KMS-11 (cell line): ENCODE measurements at regions not wholly inside any gene's neighbourhood (a gene's known extent, or its start where the extent isn't known, plus 50 kb on each side); places are given as distances from the start of the nearest gene placed in this dataset.
"Not testable (repeated sequence)": the region's sequence is repeated elsewhere in the genome, so short reads cannot be mapped to it uniquely, and the experiment has no call there.

Source experiments
- H2AFZ ChIP-seq: fragments of 200-600 bp; sonication (generic); 2 replicates; pipeline ENCODE4 v1.6.1; 2016; ENCODE audit warnings: antibody characterized with exemption, mixed run types, low read depth
- H3K27ac ChIP-seq: fragments of 200-600 bp; sonication (generic); 2 replicates; pipeline ENCODE4 v1.6.1; 2016; ENCODE audit warnings: mild to moderate bottlenecking, mixed run types
- H3K27me3 ChIP-seq: fragments of 200-600 bp; sonication (generic); 2 replicates; pipeline ENCODE4 v1.6.1; 2017; ENCODE audit warnings: mild to moderate bottlenecking, low read depth, mixed run types, moderate library complexity; ENCODE audit not compliant: insufficient read depth
- H3K36me3 ChIP-seq: fragments of 200-600 bp; sonication (generic); 2 replicates; pipeline ENCODE4 v1.6.1; 2017; ENCODE audit warnings: mild to moderate bottlenecking, mixed run types; ENCODE audit not compliant: insufficient read depth
- H3K4me1 ChIP-seq: fragments of 200-600 bp; sonication (generic); 2 replicates; pipeline ENCODE4 v1.6.1; 2016; ENCODE audit warnings: mild to moderate bottlenecking, low read depth, mixed run types; ENCODE audit not compliant: poor library complexity, severe bottlenecking
- H3K4me2 ChIP-seq: fragments of 200-600 bp; sonication (generic); 2 replicates; pipeline ENCODE4 v1.7.0; 2016; ENCODE audit warnings: mild to moderate bottlenecking, mixed run types
- H3K4me3 ChIP-seq: fragments of 200-600 bp; sonication (generic); IDR thresholded peaks from 2 replicates; pipeline ENCODE4 v1.6.1; 2017; ENCODE audit warnings: low read depth, low read length, mixed read lengths; ENCODE audit not compliant: insufficient read depth
- H3K79me2 ChIP-seq: fragments of 200-600 bp; sonication (generic); 2 replicates; pipeline ENCODE4 v1.6.1; 2016; ENCODE audit warnings: low read depth, mixed run types; ENCODE audit not compliant: insufficient read depth
- H3K9ac ChIP-seq: fragments of 200-600 bp; sonication (generic); 2 replicates; pipeline ENCODE4 v1.6.1; 2016; ENCODE audit warnings: mild to moderate bottlenecking, mixed run types
- H4K20me1 ChIP-seq: fragments of 200-600 bp; sonication (generic); 2 replicates; pipeline ENCODE4 v1.6.1; 2016; ENCODE audit warnings: mild to moderate bottlenecking, mixed run types; ENCODE audit not compliant: insufficient read depth

DNA sequence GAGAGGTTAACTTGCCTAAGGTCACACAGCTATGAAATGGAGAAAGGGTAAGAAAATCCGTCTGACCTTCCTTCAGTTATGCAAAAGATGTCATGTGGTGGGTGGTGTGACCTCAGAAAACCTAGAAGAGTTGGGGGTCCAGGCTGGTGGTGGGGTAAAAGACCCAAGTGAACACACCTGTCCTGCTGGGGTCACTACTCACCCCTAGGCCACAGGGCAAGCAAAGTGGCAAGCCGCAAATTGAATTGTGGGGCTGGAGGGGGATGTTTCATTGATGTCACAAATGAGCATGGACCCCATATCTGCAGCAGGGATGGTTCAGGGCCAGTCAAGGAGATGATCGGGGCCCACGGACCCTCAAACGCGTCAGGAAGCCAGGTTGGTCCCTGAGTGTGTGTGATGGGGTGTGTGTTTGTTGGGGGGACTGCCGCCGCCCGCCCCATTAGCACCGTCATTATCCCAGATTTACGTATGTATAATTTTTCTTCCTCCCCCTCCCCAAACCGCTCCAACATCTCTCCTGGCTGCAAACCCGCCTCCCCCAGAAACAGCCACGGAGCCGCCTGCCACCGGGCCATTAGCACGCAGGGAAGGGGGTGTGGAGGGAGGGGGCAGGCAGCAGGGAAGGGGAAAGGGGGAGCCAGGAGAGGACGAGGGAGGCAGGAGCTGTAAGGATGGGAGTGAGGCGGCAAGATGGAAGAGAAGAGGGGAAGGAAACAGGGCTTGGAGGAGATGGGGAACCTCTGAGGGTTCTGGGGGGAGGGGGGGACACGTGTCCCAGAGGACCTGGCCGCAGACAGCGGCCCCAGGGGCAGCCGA, 157.4 kb downstream of the CRLF3 start:
- H3K36me3 ChIP-seq, H3K4me2 ChIP-seq, H2AFZ ChIP-seq, H3K27ac ChIP-seq, H3K79me2 ChIP-seq, H3K27me3 ChIP-seq, H4K20me1 ChIP-seq, H3K9ac ChIP-seq, H3K4me1 ChIP-seq, H3K4me3 ChIP-seq: not testable (repeated sequence)

DNA sequence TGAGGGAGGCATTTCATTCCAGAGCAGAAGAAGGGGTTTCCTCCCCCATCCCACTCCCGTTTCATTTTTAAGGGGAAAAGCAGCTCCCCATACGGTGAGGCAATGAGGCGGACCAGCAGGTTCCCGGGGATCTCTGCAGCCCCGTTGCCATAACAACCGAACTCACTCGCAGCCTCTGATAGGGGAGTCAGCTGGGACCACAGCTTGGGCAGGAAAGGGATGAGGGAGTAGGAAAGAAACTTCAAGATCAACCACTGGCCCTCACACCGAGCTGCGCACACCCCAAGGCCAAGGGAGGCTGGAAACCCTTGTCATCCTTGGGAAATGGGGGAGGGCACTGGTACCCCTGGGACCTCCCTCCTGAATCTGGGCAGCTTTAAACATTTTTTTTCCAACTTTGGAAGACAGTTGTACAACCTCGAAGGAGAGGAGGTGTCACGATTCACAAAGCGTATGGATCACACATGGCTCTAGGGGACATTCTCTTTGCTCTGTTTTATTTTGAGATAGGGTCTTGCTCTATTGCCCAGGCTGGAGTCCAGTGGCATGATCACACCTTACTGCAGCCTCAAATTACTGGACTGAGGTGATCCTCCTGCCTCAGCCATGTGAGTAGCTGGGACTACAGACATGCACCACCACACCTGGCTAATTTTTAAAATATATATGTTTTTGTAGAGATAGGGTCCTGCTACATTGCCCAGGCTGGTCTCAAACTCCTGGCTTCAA, 160.6 kb downstream of the CRLF3 start:
- H3K27me3 ChIP-seq, H3K4me3 ChIP-seq, H3K4me1 ChIP-seq, H3K9ac ChIP-seq, H3K27ac ChIP-seq, H4K20me1 ChIP-seq, H3K36me3 ChIP-seq, H2AFZ ChIP-seq, H3K4me2 ChIP-seq, H3K79me2 ChIP-seq: not testable (repeated sequence)

DNA sequence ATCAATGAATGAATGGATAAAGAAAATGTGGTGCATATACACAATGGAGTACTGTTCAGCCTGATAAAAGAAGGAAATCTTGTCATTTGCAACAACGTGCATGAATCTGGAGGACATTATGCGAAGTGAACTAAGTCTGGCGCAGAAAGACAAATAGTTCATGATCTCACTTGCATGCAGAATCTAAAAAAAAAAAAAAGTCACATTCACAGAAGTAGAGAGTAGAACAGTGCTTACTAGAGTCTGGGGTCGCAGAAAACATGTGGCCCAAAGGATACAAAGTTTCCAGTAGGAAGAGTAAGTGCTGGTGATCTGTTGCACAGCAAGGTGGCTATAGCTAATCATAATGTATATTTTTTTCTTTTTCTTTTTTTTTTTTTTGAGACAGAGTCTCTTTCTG, 167.3 kb downstream of the CRLF3 start:
- not testable (repeated sequence) for H3K27ac ChIP-seq, H3K36me3 ChIP-seq, H3K27me3 ChIP-seq, H3K4me1 ChIP-seq, H4K20me1 ChIP-seq, H3K4me2 ChIP-seq, H3K79me2 ChIP-seq, H3K9ac ChIP-seq, H3K4me3 ChIP-seq, H2AFZ ChIP-seq

DNA sequence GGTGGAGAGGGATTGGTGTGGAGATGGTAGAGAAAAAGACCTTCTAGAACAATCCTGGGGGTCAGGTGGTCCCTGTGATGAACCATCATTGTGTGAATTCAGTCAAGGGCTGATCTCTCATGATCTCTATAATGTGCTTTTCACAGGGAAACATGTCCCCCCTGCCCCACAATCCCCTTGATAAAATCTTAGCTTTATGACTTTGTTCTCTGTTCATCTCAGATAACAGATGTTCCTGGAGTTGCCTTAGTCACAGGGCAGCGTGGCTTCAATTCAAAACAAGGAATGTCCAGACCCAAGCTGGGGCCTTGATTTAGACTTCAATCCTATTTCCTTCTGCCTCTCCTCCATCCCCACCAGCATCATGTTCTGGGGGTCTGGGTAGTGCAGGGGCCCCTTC, 171.5 kb downstream of the CRLF3 start:
- not testable (repeated sequence) for H3K36me3 ChIP-seq, H3K27me3 ChIP-seq, H3K4me1 ChIP-seq, H2AFZ ChIP-seq, H3K4me3 ChIP-seq, H3K27ac ChIP-seq, H3K4me2 ChIP-seq, H4K20me1 ChIP-seq, H3K9ac ChIP-seq, H3K79me2 ChIP-seq

DNA sequence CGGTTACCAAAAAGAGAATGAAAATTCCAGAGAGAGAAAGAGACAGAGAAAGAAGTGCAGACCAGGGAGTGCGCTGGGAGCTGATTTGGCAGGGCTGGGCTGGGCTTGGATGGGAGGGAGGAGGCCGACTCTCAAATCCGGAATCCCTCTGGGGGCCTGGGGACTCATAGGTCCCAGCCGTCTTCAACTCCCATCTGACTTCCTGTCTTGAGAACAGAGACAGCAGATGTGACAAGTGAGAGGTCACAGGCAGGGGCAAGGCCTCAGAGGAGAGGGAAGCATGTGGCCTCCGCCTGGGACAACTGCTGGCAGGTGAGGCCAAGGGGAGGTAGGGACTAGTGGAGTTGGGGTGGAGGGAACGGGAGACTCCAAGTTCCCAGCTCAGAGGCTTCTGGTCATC, 172.9 kb downstream of the GOSR1 start:
- H3K79me2 ChIP-seq, H2AFZ ChIP-seq, H3K4me1 ChIP-seq, H3K27ac ChIP-seq, H3K4me2 ChIP-seq, H3K9ac ChIP-seq, H4K20me1 ChIP-seq, H3K4me3 ChIP-seq, H3K36me3 ChIP-seq, H3K27me3 ChIP-seq: not testable (repeated sequence)

DNA sequence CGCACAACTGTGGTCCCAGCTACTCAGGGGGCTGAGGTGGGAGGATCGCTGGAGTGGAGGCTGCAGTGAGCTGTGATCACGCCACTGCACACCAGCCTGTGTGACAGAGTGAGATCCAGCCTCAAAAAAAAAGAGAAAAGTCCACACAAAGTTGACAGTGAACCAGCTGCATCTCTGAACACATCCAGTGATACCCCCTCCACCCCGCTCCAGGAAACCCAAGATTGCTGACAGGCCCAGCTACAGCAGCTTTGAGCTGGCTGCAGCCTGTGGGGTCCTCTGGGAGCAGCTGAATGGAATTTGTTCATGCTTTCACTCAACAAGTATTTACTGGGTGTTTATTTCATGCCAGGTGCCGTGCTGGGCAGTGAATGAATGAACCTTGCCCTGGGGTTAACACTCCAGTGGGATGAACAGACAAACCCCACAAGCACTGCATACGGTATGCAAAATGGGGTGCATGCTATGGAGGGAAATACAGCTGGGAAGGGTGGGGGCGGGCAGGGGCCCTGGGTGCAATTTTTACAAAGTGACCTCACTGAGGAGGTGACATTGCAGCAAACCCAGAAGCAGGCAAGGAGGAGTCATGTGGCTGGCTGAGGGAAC, 170.9 kb downstream of the GOSR1 start:
- not testable (repeated sequence) for H3K36me3 ChIP-seq, H3K27ac ChIP-seq, H4K20me1 ChIP-seq, H3K4me1 ChIP-seq, H3K4me2 ChIP-seq, H3K9ac ChIP-seq, H2AFZ ChIP-seq, H3K79me2 ChIP-seq, H3K4me3 ChIP-seq, H3K27me3 ChIP-seq

DNA sequence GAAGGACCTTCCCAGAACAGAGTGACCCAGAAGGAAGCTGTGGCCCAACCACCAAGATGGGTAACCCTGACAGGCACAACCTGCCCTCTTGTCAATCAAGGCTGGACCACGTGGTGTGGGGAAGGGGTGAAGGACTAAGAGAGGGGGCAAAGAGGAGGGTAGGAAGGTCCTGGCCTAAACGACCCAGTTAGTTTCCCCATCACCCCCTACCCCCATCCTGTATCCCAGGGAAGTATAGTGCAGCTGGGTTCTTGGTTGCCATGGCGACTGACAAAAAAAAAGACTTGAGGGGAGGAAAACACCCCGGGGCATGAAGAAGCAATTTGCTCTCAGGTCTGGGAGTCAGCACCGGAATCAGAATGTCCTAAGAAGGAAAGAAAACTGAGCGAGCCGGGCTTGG, 168.7 kb downstream of the GOSR1 start:
- not testable (repeated sequence) for H3K4me1 ChIP-seq, H3K27me3 ChIP-seq, H3K9ac ChIP-seq, H3K79me2 ChIP-seq, H3K4me3 ChIP-seq, H3K4me2 ChIP-seq, H4K20me1 ChIP-seq, H3K27ac ChIP-seq, H2AFZ ChIP-seq, H3K36me3 ChIP-seq

DNA sequence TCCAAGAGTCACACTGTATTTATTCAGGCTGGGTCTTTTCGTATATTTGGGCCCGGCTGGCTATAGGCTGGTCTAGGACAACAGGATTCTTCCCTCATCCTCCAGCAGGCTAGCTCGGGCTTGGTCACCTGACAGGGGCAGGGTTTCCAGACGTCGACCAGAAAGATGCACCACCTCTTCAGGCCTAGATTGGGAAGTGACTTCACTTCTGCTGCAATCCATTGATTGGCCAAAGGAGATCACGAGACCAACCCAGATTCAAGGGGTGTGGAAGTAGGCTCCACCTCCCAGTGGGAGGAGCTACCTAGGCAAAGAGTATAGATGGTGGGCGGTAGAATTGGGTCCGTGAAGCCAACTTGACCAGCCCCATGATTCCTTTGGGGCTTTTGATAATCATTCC, 167.5 kb downstream of the GOSR1 start:
- not testable (repeated sequence) for H4K20me1 ChIP-seq, H3K4me1 ChIP-seq, H3K4me2 ChIP-seq, H3K27me3 ChIP-seq, H2AFZ ChIP-seq, H3K27ac ChIP-seq, H3K36me3 ChIP-seq, H3K9ac ChIP-seq, H3K4me3 ChIP-seq, H3K79me2 ChIP-seq

DNA sequence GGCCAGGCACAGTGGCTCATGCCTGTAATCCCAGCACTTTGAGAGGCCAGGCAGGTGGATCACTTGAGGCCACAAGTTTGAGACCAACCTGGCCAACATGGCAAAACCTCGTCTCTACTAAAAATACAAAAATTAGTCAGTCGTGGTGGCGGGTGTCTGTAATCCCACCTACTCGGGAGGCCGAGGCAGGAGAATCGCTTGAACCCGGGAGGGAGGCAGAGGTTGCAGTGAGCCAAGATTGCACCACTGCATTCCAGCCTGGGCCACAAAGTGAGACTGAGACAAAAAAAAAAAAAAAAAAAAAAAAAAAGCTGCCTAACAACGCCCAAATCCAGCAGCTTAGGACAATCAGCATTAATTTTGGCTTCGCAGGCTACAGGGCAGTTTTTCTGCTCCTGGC, 167.1 kb downstream of the GOSR1 start:
- H3K4me2 ChIP-seq, H3K36me3 ChIP-seq, H3K4me1 ChIP-seq, H3K27ac ChIP-seq, H4K20me1 ChIP-seq, H3K9ac ChIP-seq, H2AFZ ChIP-seq, H3K27me3 ChIP-seq, H3K79me2 ChIP-seq, H3K4me3 ChIP-seq: not testable (repeated sequence)

DNA sequence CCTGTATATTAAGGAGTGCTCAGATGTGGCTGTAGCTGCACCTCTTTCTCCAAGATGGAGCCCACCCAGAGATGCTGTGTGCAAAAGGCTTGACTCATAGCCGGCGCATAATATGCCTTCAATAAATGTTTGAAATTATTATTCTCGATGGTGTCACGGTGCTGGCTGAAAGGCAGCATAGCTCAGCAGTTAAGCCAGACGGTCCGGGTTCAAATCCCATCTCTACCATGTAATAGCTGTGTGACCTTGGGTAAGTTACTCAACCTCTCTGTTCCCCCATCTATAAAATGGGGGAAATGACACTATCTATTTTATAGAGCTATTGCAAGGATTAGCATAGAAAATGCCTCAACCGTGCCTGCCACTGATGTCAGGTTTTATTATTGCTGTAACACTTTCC, 164.2 kb downstream of the GOSR1 start:
- not testable (repeated sequence) for H2AFZ ChIP-seq, H3K4me2 ChIP-seq, H4K20me1 ChIP-seq, H3K9ac ChIP-seq, H3K79me2 ChIP-seq, H3K4me1 ChIP-seq, H3K27me3 ChIP-seq, H3K4me3 ChIP-seq, H3K27ac ChIP-seq, H3K36me3 ChIP-seq
